ENCODE measurements at regions not wholly inside any gene's neighbourhood (a gene's known extent, or its start where the extent isn't known, plus 50 kb on each side); places are given as distances from the start of the nearest gene placed in this dataset.

GRCh38 chr10:33611423-33611822 is 277.0 kb upstream of the NRP1 start:
- no peak for TF ChIP-seq CREB1 (IDR thresholded peaks at IDR 0.05; ENCODE audit: low read depth)
- TF ChIP-seq, protein P1, sequence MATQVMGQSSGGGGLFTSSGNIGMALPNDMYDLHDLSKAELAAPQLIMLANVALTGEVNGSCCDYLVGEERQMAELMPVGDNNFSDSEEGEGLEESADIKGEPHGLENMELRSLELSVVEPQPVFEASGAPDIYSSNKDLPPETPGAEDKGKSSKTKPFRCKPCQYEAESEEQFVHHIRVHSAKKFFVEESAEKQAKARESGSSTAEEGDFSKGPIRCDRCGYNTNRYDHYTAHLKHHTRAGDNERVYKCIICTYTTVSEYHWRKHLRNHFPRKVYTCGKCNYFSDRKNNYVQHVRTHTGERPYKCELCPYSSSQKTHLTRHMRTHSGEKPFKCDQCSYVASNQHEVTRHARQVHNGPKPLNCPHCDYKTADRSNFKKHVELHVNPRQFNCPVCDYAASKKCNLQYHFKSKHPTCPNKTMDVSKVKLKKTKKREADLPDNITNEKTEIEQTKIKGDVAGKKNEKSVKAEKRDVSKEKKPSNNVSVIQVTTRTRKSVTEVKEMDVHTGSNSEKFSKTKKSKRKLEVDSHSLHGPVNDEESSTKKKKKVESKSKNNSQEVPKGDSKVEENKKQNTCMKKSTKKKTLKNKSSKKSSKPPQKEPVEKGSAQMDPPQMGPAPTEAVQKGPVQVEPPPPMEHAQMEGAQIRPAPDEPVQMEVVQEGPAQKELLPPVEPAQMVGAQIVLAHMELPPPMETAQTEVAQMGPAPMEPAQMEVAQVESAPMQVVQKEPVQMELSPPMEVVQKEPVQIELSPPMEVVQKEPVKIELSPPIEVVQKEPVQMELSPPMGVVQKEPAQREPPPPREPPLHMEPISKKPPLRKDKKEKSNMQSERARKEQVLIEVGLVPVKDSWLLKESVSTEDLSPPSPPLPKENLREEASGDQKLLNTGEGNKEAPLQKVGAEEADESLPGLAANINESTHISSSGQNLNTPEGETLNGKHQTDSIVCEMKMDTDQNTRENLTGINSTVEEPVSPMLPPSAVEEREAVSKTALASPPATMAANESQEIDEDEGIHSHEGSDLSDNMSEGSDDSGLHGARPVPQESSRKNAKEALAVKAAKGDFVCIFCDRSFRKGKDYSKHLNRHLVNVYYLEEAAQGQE (IDR thresholded peaks at IDR 0.05; ENCODE audit: low read depth), result no peak
- TF ChIP-seq, protein P2, sequence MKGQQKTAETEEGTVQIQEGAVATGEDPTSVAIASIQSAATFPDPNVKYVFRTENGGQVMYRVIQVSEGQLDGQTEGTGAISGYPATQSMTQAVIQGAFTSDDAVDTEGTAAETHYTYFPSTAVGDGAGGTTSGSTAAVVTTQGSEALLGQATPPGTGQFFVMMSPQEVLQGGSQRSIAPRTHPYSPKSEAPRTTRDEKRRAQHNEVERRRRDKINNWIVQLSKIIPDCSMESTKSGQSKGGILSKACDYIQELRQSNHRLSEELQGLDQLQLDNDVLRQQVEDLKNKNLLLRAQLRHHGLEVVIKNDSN (IDR thresholded peaks at IDR 0.05), result no peak
- TF ChIP-seq TAF1 (IDR thresholded peaks at IDR 0.05; ENCODE audit: low read depth), result no peak
- no peak for TF ChIP-seq EP300 (IDR thresholded peaks at IDR 0.05; ENCODE audit: borderline replicate concordance)
- TF ChIP-seq, protein P3, sequence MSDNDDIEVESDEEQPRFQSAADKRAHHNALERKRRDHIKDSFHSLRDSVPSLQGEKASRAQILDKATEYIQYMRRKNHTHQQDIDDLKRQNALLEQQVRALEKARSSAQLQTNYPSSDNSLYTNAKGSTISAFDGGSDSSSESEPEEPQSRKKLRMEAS (IDR thresholded peaks at IDR 0.05), result no peak
- TF ChIP-seq NFIC (IDR thresholded peaks at IDR 0.05), result no peak
- no peak for TF ChIP-seq FOXM1 (IDR thresholded peaks at IDR 0.05; ENCODE audit: borderline replicate concordance, low read depth)
